SU-DHL-6 (cell line): ENCODE measurements at regions not wholly inside any gene's neighbourhood (a gene's known extent, or its start where the extent isn't known, plus 50 kb on each side); places are given as distances from the start of the nearest gene placed in this dataset.

ENCODE experiments used
- H2AFZ ChIP-seq: fragments of 200-600 bp; sonication (generic); 2 replicates; pipeline ENCODE4 v1.6.1; 2014; ENCODE audit warnings: low read depth, mild to moderate bottlenecking, moderate library complexity, mixed read lengths, antibody characterized with exemption, low read length; ENCODE audit not compliant: severe bottlenecking
- H3F3A ChIP-seq: fragments of 200-600 bp; shearing (Covaris generic); 2 replicates; pipeline ENCODE4 v1.6.0; 2016; ENCODE audit warnings: antibody characterized with exemption, mild to moderate bottlenecking; ENCODE audit not compliant: insufficient read depth
- H3K27ac ChIP-seq: fragments of 200-600 bp; sonication (generic); 2 replicates; pipeline ENCODE4 v1.5.1; 2016; ENCODE audit warnings: low read depth, mild to moderate bottlenecking, low read length, moderate library complexity, mixed read lengths
- H3K27me3 ChIP-seq: fragments of 200-600 bp; sonication (generic), shearing (Covaris generic); 2 replicates; pipeline ENCODE4 v1.6.0; 2014; ENCODE audit warnings: mild to moderate bottlenecking, low read length
- H3K36me3 ChIP-seq: fragments of 200-600 bp; sonication (generic); 2 replicates; pipeline ENCODE4 v1.6.1; 2014; ENCODE audit warnings: mild to moderate bottlenecking, low read length, mixed read lengths
- H3K4me2 ChIP-seq: fragments of 300-600, 200-600 bp; shearing (Covaris generic), sonication (generic); 2 replicates; pipeline ENCODE4 v1.6.0; 2014; ENCODE audit warnings: low read length, low read depth, mild to moderate bottlenecking; ENCODE audit not compliant: poor library complexity, severe bottlenecking
- H3K4me3 ChIP-seq: fragments of 200-600 bp; sonication (generic); 2 replicates; pipeline ENCODE4 v1.5.1; 2014; ENCODE audit warnings: antibody characterized with exemption, low read length, mild to moderate bottlenecking, mixed read lengths; ENCODE audit not compliant: insufficient read depth, poor library complexity, severe bottlenecking
- H3K79me2 ChIP-seq: fragments of 200-600 bp; sonication (generic); 2 replicates; pipeline ENCODE4 v1.6.1; 2014; ENCODE audit warnings: mild to moderate bottlenecking, low read length, moderate library complexity; ENCODE audit not compliant: insufficient read depth
- H3K9ac ChIP-seq: fragments of 200-600 bp; sonication (generic); 2 replicates; pipeline ENCODE4 v1.7.0; 2014; ENCODE audit warnings: mild to moderate bottlenecking, low read length
- H3K9me2 ChIP-seq: fragments of 200-600 bp; sonication (generic); replicated peaks from 2 replicates; pipeline ENCODE4 v1.6.1; 2014; ENCODE audit warnings: low read length; ENCODE audit not compliant: insufficient read depth
- H3K9me3 ChIP-seq: fragments of 200-600 bp; sonication (generic); 2 replicates; pipeline ENCODE4 v1.6.1; 2014; ENCODE audit warnings: low read length, mixed read lengths; ENCODE audit not compliant: insufficient read depth
- H4K20me1 ChIP-seq: fragments of 200-600 bp; sonication (generic); 2 replicates; pipeline ENCODE4 v1.6.1; 2014; ENCODE audit warnings: low read depth, mild to moderate bottlenecking, antibody characterized with exemption, low read length, moderate library complexity, mixed read lengths
- CTCF ChIP-seq: fragments of 200-600 bp; sonication (generic); IDR thresholded peaks from one replicate; pipeline ENCODE4 v1.5.1; 2017; ENCODE audit warnings: antibody characterized with exemption, mild to moderate bottlenecking, low read length, moderate library complexity; ENCODE audit not compliant: insufficient read depth, poor library complexity, severe bottlenecking
- EZH2phosphoT487 ChIP-seq: fragments of 200-600 bp; sonication (generic), shearing (Covaris generic); conservative IDR thresholded peaks from 2 replicates; pipeline ENCODE4 v1.6.1; 2018; ENCODE audit warnings: mild to moderate bottlenecking, antibody characterized with exemption, low read length, moderate library complexity, mixed read lengths

GRCh38 chr4:94131212-94131611 is 76.5 kb upstream of the SMARCAD1 start:
- H3K36me3 ChIP-seq, result no peaks in the 10 kb centered on the region
- no peaks in the 10 kb centered on the region for H4K20me1 ChIP-seq
- H3K4me2 ChIP-seq, result no peak overlapping the region
- H3K4me3 ChIP-seq, result no peak overlapping the region
- no peaks in the 10 kb centered on the region for H3K79me2 ChIP-seq
- no peaks in the 10 kb centered on the region for H3F3A ChIP-seq
- TF ChIP-seq CTCF (no peak), EZH2phosphoT487 (no peak)
- no peak overlapping the region for H3K27ac ChIP-seq
- H2AFZ ChIP-seq, result no peak overlapping the region
- H3K9ac ChIP-seq, result no peak overlapping the region
- H3K27me3 ChIP-seq, result no peaks in the 10 kb centered on the region
- no peaks in the 10 kb centered on the region for H3K9me2 ChIP-seq
- H3K9me3 ChIP-seq, result no peaks in the 10 kb centered on the region

- H3K36me3 ChIP-seq, result no peaks in the 10 kb centered on the region
- no peak for TF ChIP-seq EZH2phosphoT487
- TF ChIP-seq CTCF, result no peak
- H2AFZ ChIP-seq, result no peak overlapping the region
- no peaks in the 10 kb centered on the region for H3F3A ChIP-seq
- no peaks in the 10 kb centered on the region for H3K79me2 ChIP-seq
- no peak overlapping the region for H3K4me3 ChIP-seq
- no peaks in the 10 kb centered on the region for H4K20me1 ChIP-seq
- H3K9ac ChIP-seq, result no peak overlapping the region
- no peak overlapping the region for H3K4me2 ChIP-seq
- no peak overlapping the region for H3K27ac ChIP-seq
- H3K9me3 ChIP-seq, result no peaks in the 10 kb centered on the region
- no peaks in the 10 kb centered on the region for H3K27me3 ChIP-seq
- no peaks in the 10 kb centered on the region for H3K9me2 ChIP-seq
These were observed 72.0 kb upstream of the SMARCAD1 start for GRCh38 chr4:94135701-94136100.

GRCh38 chr4:94139931-94140612 is 67.6 kb upstream of the SMARCAD1 start:
- no peak overlapping the region for H3K9ac ChIP-seq
- no peaks in the 10 kb centered on the region for H3K36me3 ChIP-seq
- no peak for TF ChIP-seq CTCF
- no peak for TF ChIP-seq EZH2phosphoT487

More at GRCh38 chr4:94139931-94140612, 67.6 kb upstream of the SMARCAD1 start:
- Histone ChIP-seq H3K79me2 (no peaks in the 10 kb centered on the region), H3F3A (no peaks in the 10 kb centered on the region), H4K20me1 (no peaks in the 10 kb centered on the region), H3K4me2 (no peak overlapping the region), H3K27me3 (no peaks in the 10 kb centered on the region), H3K9me2 (no peaks in the 10 kb centered on the region), H3K4me3 (no peak overlapping the region), H3K27ac (no peak overlapping the region), H2AFZ (no peak overlapping the region), H3K9me3 (no peaks in the 10 kb centered on the region)
